ENCODE measurements at regions not wholly inside any gene's neighbourhood (a gene's known extent, or its start where the extent isn't known, plus 50 kb on each side); places are given as distances from the start of the nearest gene placed in this dataset.

- DNase-seq: no peak
These were observed 237.6 kb downstream of the TLE4 start for GRCh38 chr9:79809316-79809876.

- no peak for DNase-seq
These were observed 236.2 kb downstream of the TLE4 start for GRCh38 chr9:79807971-79808370.

DNA sequence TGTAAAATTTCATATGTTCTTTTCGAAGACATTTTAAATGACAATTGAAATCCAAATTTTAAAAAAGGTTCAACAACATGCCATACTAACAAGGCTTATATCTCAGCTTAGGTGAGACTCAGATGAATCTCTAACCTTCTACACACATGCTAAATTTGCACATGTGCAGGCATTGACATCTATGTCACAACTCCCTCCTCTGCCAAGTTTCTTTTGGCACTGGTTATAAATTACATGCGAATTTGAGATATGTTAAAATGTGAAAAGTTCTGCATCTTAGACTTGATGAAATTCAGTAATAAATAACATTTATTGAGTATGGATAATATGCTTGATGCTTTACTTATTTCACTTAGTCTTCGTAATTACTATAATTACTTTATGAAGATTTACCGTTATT is 234.3 kb downstream of the TLE4 start:
- no peak for DNase-seq

- no peak for DNase-seq
These were observed 229.7 kb downstream of the TLE4 start for GRCh38 chr9:79801459-79801858.

DNA sequence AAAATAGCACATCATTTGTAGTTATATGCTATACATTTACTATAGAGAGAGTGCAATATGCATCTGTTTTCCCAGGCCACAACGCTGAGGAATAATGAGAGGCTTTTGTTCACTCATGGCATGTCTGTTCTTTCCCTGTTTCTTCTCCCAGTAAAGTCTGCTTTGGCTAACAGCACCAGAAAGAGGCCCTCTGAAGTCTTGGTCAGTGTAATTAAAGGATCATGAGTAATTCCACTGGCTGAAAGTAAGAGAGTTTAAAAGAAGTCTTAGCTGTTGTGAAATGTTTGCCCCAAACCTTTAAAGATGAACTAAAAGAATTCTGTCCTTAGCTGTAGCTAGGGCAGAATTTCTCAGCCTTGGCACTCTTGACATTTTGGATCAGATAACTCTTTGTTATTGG is 228.8 kb downstream of the TLE4 start:
- DNase-seq: no peak

- DNase-seq: no peak
These were observed 228.0 kb downstream of the TLE4 start for GRCh38 chr9:79799691-79800335.

GRCh38 chr9:79798450-79798849 is 226.7 kb downstream of the TLE4 start:
- no peak for DNase-seq

- DNase-seq: no peak
These were observed 224.6 kb downstream of the TLE4 start for GRCh38 chr9:79796411-79796810.

DNA sequence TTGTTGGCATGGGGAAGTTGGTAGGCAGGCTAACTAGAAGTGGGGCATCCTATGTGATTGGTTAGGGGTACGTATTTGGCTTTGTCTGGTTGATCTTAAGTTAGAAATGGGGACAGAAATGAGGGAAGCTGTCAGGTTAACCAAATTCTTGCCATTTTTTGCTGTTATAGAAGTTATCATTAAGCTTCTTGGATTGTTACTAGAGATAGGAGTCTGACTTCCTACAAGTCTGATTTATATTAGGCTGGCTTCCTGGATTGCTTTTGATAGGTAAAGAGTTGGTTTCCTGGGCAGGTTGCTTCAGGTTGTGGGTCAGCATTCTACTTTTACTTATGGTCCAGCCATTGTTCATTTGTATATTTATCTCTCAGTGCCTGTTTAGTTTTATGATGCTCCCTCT is 216.9 kb downstream of the TLE4 start:
- DNase-seq: no peak

- no peak for DNase-seq
These were observed 209.5 kb downstream of the TLE4 start for GRCh38 chr9:79781263-79781662.

- DNase-seq: no peak
These were observed 208.8 kb downstream of the TLE4 start for GRCh38 chr9:79780559-79780958.

DNA sequence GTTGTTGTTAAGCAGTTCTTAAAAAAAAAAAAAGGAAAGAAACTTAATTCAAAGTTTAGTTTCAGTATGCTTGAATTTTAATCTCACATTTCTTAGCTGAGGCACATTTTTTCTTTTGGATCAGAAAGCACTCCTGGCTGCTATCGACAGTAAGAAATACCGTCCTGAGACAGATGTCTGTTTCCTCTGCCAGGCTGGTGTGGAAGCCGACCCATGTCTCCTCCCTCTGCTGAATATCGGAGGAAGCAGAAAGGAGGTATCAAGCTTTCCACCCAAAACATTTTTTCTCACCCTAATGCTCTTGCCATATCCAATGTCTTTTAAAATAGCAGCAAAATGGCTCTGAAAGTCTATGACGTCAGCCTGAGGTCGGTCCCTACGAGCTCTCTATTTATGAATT is 208.1 kb downstream of the TLE4 start:
- DNase-seq: no peak

DNA sequence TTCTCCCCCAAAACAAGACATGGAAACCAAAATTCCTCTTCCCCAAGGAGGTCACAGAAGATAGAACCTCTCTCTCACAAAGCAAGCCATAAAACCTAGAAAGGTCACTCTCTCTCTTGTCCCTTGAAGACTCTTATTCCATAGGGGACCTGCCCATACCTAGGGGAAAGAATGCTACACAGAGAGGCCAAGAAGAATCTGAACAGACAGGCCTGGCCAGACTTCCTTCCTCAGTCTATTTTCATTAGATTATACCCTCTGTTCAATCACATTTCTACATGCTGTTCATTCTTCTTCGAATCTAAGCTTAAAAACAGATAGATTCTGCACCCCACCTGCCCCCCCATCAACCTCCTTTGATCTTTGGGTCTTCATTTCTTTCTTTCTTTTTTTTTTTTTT is 206.8 kb downstream of the TLE4 start:
- DNase-seq: no peak

- no peak for DNase-seq
These were observed 204.8 kb downstream of the TLE4 start for GRCh38 chr9:79776581-79776980.
